ENCODE measurements at regions not wholly inside any gene's neighbourhood (a gene's known extent, or its start where the extent isn't known, plus 50 kb on each side); places are given as distances from the start of the nearest gene placed in this dataset.

DNA sequence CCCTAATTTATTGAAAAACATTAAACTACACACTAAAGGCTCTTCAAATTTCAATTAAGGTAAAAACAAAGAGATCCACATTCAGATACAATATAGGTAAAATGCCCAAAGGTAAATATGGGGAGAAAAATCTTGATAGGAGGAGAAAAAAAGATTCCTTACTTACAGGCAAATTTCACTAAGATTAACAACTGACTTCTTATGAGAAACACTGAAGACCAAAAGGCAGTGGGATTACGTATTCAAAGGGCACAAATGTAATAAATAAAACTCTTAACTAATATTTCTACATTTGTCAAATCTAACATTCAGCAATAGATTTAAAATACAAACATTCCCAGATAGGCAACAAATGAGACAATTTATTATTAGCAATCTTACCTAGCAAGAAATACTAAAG lies 829.3 kb downstream of the SH3BGRL start:
- Mint-ChIP-seq H3K9me3 (peaks cover 11% of the 10 kb centered on the region), H3K4me1 (no peaks in the 10 kb centered on the region), H3K4me3 (no peak overlapping the region), H3K36me3 (ENCODE audit: low read depth) (peaks cover 7% of the 10 kb centered on the region), H3K27me3 (ENCODE audit: low read depth) (no peaks in the 10 kb centered on the region), H3K27ac (ENCODE audit: unreplicated experiment) (no peak overlapping the region)
- DNase-seq (ENCODE audit: low read depth, low spot score): no peak
- TF ChIP-seq, protein P1, sequence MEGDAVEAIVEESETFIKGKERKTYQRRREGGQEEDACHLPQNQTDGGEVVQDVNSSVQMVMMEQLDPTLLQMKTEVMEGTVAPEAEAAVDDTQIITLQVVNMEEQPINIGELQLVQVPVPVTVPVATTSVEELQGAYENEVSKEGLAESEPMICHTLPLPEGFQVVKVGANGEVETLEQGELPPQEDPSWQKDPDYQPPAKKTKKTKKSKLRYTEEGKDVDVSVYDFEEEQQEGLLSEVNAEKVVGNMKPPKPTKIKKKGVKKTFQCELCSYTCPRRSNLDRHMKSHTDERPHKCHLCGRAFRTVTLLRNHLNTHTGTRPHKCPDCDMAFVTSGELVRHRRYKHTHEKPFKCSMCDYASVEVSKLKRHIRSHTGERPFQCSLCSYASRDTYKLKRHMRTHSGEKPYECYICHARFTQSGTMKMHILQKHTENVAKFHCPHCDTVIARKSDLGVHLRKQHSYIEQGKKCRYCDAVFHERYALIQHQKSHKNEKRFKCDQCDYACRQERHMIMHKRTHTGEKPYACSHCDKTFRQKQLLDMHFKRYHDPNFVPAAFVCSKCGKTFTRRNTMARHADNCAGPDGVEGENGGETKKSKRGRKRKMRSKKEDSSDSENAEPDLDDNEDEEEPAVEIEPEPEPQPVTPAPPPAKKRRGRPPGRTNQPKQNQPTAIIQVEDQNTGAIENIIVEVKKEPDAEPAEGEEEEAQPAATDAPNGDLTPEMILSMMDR (conservative IDR thresholded peaks at IDR 0.05): no peak

DNA sequence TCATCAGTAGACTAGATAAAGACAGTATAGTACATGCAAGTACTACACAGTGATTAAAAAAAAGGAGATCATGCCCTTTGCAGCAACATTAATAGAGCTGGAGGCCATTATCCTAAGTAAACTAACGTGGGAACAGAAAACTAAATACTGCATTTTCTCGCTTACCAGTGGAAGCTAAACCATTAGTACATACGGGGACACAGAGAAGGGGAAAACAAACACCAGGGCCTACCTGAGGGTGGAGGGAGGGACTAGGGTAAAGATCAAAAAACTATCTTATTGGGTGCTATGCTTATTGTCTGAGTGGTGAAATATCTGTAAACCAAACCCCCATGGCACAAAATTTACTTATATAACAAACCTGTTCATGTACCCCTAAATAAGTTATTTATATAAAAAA lies 836.9 kb downstream of the SH3BGRL start:
- no peak overlapping the region for H3K27ac Mint-ChIP-seq (ENCODE audit: unreplicated experiment)
- TF ChIP-seq, protein P1 (conservative IDR thresholded peaks at IDR 0.05): no peak
- DNase-seq (ENCODE audit: low read depth, low spot score): no peak

DNA sequence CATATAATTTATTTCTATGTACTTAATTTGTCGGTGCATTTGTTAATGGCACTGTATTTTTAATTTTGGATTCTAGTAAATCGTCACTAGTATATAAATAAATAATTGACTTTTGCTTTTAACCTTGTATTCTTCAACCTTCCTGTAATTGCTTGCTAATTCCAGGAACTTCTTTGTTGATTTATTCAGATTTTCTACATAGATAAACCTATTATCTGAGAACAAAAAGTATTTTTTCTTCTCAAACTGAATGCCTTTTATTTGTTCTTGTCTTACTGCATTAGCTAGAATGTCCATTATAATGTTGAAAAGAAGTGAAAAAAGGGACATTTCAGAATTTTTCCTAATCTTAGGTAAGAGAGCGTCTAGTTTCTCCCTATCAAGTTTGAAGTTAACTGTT lies 839.1 kb downstream of the SH3BGRL start:
- no peak for DNase-seq (ENCODE audit: low read depth, low spot score)
- H3K27ac Mint-ChIP-seq (ENCODE audit: unreplicated experiment): no peak overlapping the region
- no peaks in the 10 kb centered on the region for H3K27me3 Mint-ChIP-seq (ENCODE audit: low read depth)
- TF ChIP-seq, protein P1 (conservative IDR thresholded peaks at IDR 0.05): no peak
- H3K9me3 Mint-ChIP-seq: peaks cover 18% of the 10 kb centered on the region
- no peaks in the 10 kb centered on the region for H3K4me1 Mint-ChIP-seq
- H3K36me3 Mint-ChIP-seq (ENCODE audit: low read depth): peaks cover 2% of the 10 kb centered on the region
- no peak overlapping the region for H3K4me3 Mint-ChIP-seq

More for the DNA sequence above, 836.9 kb downstream of the SH3BGRL start:
- Mint-ChIP-seq H3K9me3 (peaks cover 13% of the 10 kb centered on the region), H3K4me3 (no peak overlapping the region), H3K36me3 (ENCODE audit: low read depth) (peaks cover 2% of the 10 kb centered on the region), H3K27me3 (ENCODE audit: low read depth) (no peaks in the 10 kb centered on the region), H3K4me1 (no peaks in the 10 kb centered on the region)

DNA sequence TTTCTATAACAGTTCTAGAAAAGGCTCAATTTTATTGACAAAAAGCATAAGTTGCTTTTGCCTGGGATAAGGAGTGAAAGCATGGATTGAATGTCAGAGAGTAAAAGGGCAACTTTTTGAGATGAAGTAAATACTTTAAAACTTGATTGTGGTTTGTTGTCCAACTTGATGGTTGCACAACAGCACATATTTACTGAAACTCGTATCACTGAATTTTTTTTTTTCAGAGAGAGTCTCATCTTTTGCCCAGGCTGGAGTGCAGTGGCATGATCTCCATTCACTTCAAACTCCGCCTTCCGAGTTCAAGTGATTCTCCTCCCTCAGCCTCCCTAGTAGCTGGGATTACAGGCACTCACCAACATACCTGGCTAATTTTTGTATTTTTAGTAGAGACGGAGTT lies 856.8 kb downstream of the SH3BGRL start:
- peaks cover 13% of the 10 kb centered on the region for H3K9me3 Mint-ChIP-seq
- H3K27ac Mint-ChIP-seq (ENCODE audit: unreplicated experiment): no peak overlapping the region
- H3K27me3 Mint-ChIP-seq (ENCODE audit: low read depth): no peaks in the 10 kb centered on the region

DNA sequence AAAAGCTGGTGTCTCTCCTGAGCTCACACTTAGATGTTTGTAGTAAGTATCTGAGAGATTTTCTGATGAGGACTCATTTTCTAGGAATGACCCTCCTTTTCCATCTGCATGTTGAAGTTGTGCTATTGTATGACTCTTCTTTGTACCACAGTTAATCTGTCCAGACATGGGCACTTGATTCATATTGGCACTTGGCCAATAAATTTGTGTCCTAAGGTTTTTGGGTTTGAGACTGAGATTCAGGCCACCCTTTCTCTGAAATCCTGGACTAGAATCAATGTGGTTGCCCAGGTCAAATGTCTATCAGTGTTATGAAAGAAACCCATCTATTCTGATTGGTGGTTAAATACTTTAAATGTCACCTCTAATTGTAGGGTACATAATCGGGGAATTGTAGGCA lies 869.0 kb downstream of the SH3BGRL start:
- no peaks in the 10 kb centered on the region for H3K4me1 Mint-ChIP-seq
- no peaks in the 10 kb centered on the region for H3K36me3 Mint-ChIP-seq (ENCODE audit: low read depth)
- H3K4me3 Mint-ChIP-seq: no peak overlapping the region
- no peaks in the 10 kb centered on the region for H3K27me3 Mint-ChIP-seq (ENCODE audit: low read depth)
- H3K9me3 Mint-ChIP-seq: peaks cover 8% of the 10 kb centered on the region
- H3K27ac Mint-ChIP-seq (ENCODE audit: unreplicated experiment): no peak overlapping the region
- no peak for DNase-seq (ENCODE audit: low read depth, low spot score)
- TF ChIP-seq, protein P1 (conservative IDR thresholded peaks at IDR 0.05): no peak

More for the DNA sequence above, 856.8 kb downstream of the SH3BGRL start:
- DNase-seq (ENCODE audit: low read depth, low spot score): no peak
- Mint-ChIP-seq H3K4me1 (no peaks in the 10 kb centered on the region), H3K4me3 (no peak overlapping the region), H3K36me3 (ENCODE audit: low read depth) (no peaks in the 10 kb centered on the region)
- TF ChIP-seq, protein P1 (conservative IDR thresholded peaks at IDR 0.05): no peak

DNA sequence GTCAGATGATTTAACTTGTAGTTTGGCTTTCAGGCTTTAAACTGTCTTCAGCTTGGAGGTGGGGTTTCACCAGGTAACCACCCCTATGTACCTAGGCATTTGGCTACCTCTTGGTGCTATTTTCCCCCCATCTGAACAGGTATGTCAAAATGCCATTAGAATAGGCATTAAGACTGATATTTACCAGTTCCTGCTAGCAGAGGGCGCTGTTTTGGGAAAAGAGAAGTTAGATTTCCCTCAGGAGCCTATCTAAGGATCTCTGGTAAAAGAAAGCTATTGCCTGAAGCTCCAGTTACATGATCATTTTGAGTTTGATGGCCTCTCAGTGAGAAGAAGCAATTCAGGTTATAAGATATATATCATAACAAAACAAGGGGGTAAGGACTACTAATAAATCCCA lies 879.1 kb downstream of the SH3BGRL start:
- Mint-ChIP-seq H3K27ac (ENCODE audit: unreplicated experiment) (no peak overlapping the region), H3K27me3 (ENCODE audit: low read depth) (no peaks in the 10 kb centered on the region), H3K36me3 (ENCODE audit: low read depth) (no peaks in the 10 kb centered on the region), H3K4me3 (no peak overlapping the region), H3K4me1 (no peaks in the 10 kb centered on the region), H3K9me3 (peaks cover 7% of the 10 kb centered on the region)
- TF ChIP-seq, protein P1 (conservative IDR thresholded peaks at IDR 0.05): no peak
- DNase-seq (ENCODE audit: low read depth, low spot score): no peak

Data from neural crest cell (in vitro differentiated cells).